HepG2 (cell line): ENCODE measurements at regions not wholly inside any gene's neighbourhood (a gene's known extent, or its start where the extent isn't known, plus 50 kb on each side); places are given as distances from the start of the nearest gene placed in this dataset.
"Not testable (repeated sequence)": the region's sequence is repeated elsewhere in the genome, so short reads cannot be mapped to it uniquely, and the experiment has no call there.

Source experiments
- ATAC-seq: fragments of 200-7000 bp; cut with Tn5 transposase; 3 replicates; pipeline ENCODE4 v1.9.1; 2020; ENCODE audit warnings: mild to moderate bottlenecking, moderate library complexity
- BruUV-seq: library from RNA; stranded (reverse); fragments of 400-500 nt; replicated peaks from 2 replicates; lab custom pipeline; 2021; lab: Mats Ljungman, UMichigan
- CTCF ChIA-PET: fragments of 300-600 bp; formaldehyde crosslinking; extraction: SDS; loops from one replicate; lab custom pipeline; 2021; ENCODE audit warnings: low total read pairs, inconsistent platforms, low intra/inter-chr PET ratio; lab: Yijun Ruan, JAX
- POLR2A ChIA-PET: fragments of 350-600 bp; sonication (Branson Sonifier 250); formaldehyde crosslinking; loops from one replicate; lab custom pipeline; 2020; ENCODE audit warnings: antibody characterized with exemption, inconsistent platforms; lab: Yijun Ruan, JAX
- DNase-seq: peaks from one replicate; pipeline ENCODE4 v3.0.0-alpha.2; 2015; ENCODE audit warnings: low spot score
- FAIRE-seq: peaks from 3 replicates; lab custom pipeline; 2011; peaks lifted over from hg19 to GRCh38; lab: Jason Lieb, UNC
- H2AFZ ChIP-seq: one replicate; pipeline ENCODE4 v1.6.1; 2011; ENCODE audit warnings: low read length, inconsistent platforms
- H3K27ac ChIP-seq: fragments of 300-600 bp; 3 replicates; pipeline ENCODE4 v1.8.0; 2011; ENCODE audit warnings: mixed run types, mild to moderate bottlenecking, mixed read lengths, low read length, inconsistent platforms; ENCODE audit not compliant: insufficient read depth; ENCODE audit errors: extremely low read length
- H3K27me3 ChIP-seq, 2 experiments: fragments of 200-600 bp in 1 of 2; 2 replicates in 1 of 2; 3 replicates in 1 of 2; pipeline versions ENCODE4 v1.6.0 to v1.8.0; 2011; ENCODE audit warnings: low read length in 2 of 2, mild to moderate bottlenecking in 2 of 2, moderate library complexity in 2 of 2, inconsistent platforms in 1 of 2; ENCODE audit not compliant: insufficient read depth in 2 of 2, control insufficient read depth in 1 of 2
- H3K36me3 ChIP-seq, 2 experiments: fragments of 200-600 bp in 1 of 2; replicated peaks in 1 of 2; 2 replicates in 1 of 2; 3 replicates in 1 of 2; pipeline versions ENCODE4 v1.5.1 to v1.8.0; 2011; ENCODE audit warnings: low read length in 2 of 2, inconsistent platforms in 1 of 2; ENCODE audit not compliant: insufficient read depth in 2 of 2, control insufficient read depth in 1 of 2
- H3K4me1 ChIP-seq: 2 replicates; pipeline ENCODE4 v1.5.1; 2012; ENCODE audit warnings: low read length, inconsistent platforms; ENCODE audit not compliant: insufficient read depth
- H3K4me2 ChIP-seq: 2 replicates; pipeline ENCODE4 v1.6.0; 2011; ENCODE audit warnings: low read depth, low read length, inconsistent platforms
- H3K4me3 ChIP-seq, 3 experiments: fragments of 200-600 bp in 1 of 3; sonication (generic), shearing (Covaris generic) in 1 of 3; replicated peaks in 1 of 3; 2 replicates each; pipeline ENCODE4 v1.5.1; 2011 to 2016; ENCODE audit warnings: low read length in 3 of 3, inconsistent platforms in 2 of 3, low read depth in 2 of 3, mild to moderate bottlenecking in 2 of 3, control low read depth in 1 of 3, mixed read lengths in 1 of 3; ENCODE audit not compliant: insufficient read depth in 1 of 3
- H3K79me2 ChIP-seq: one replicate; pipeline ENCODE4 v1.6.1; 2011; ENCODE audit warnings: low read length, inconsistent platforms; ENCODE audit not compliant: insufficient read depth
- H3K9ac ChIP-seq: 2 replicates; pipeline ENCODE4 v1.6.0; 2011; ENCODE audit warnings: mild to moderate bottlenecking, low read depth, low read length, inconsistent platforms; ENCODE audit not compliant: insufficient read depth
- H3K9me3 ChIP-seq: 2 replicates; pipeline ENCODE4 v1.5.1; 2012; ENCODE audit warnings: mild to moderate bottlenecking, low read length
- H4K20me1 ChIP-seq: 2 replicates; pipeline ENCODE4 v1.6.0; 2011; ENCODE audit warnings: inconsistent platforms, mild to moderate bottlenecking, low read length, moderate library complexity; ENCODE audit not compliant: insufficient read depth
- ATF7 ChIP-seq, 2 experiments: fragments of 450-650 bp in 1 of 2; sonication (generic) in 1 of 2; formaldehyde crosslinking in 1 of 2; IDR thresholded peaks; 2 replicates each; pipeline versions ENCODE4 v1.4.0 to v1.6.1; 2016 to 2020; ENCODE audit warnings: antibody characterized with exemption in 1 of 2, mild to moderate bottlenecking in 1 of 2, missing genetic modification reagents in 1 of 2
- CREB1 ChIP-seq, 2 experiments: fragments of 450-650 bp in 1 of 2; IDR thresholded peaks; 2 replicates each; pipeline ENCODE4 v1.6.1; 2016 to 2017; ENCODE audit warnings: control low read depth in 1 of 2, mild to moderate bottlenecking in 1 of 2, missing compliant biosample characterization in 1 of 2, missing genetic modification characterization in 1 of 2
- ERF ChIP-seq: IDR thresholded peaks from 2 replicates; pipeline ENCODE4 v1.6.1; 2018; ENCODE audit warnings: missing biosample characterization, missing genetic modification reagents
- GFI1 ChIP-seq: sonication (generic); formaldehyde crosslinking; IDR thresholded peaks from 2 replicates; pipeline ENCODE4 v1.5.0; 2020; ENCODE audit warnings: missing genetic modification reagents, mild to moderate bottlenecking, borderline replicate concordance
- ZBTB38 ChIP-seq: sonication (generic); formaldehyde crosslinking; IDR thresholded peaks from 2 replicates; pipeline ENCODE4 v1.5.1; 2020; ENCODE audit warnings: mild to moderate bottlenecking, missing genetic modification reagents
- ZNF382 ChIP-seq: sonication (generic); formaldehyde crosslinking; IDR thresholded peaks from 2 replicates; pipeline ENCODE4 v1.5.0; 2020; ENCODE audit warnings: missing genetic modification reagents, mild to moderate bottlenecking, borderline replicate concordance
- WGBS: methylation state at CpG from one replicate; pipeline ENCODE4 v1.1.6; 2017; ENCODE audit warnings: low lambda C conversion rate; 5-methylcytosine and 5-hydroxymethylcytosine counted together
- in situ Hi-C: cut with HindIII; loops from 2 replicates; pipeline ENCODE4 v1.10.0; 2017; ENCODE audit warnings: low pct_unique_long_range_greater_than_20kb; ENCODE audit not compliant: extremely low pct_ligation_motif_present
- intact Hi-C: fragments of 100-400 bp; cut with micrococcal nuclease; formaldehyde crosslinking; loops from one replicate; pipeline ENCODE4 v1.10.0; 2022; ENCODE audit not compliant: unreplicated experiment
- TF ChIP-seq, protein P1 (sequence below): sonication (generic); formaldehyde crosslinking; IDR thresholded peaks from 2 replicates; pipeline ENCODE4 v1.5.0; 2020; ENCODE audit warnings: missing genetic modification reagents
- TF ChIP-seq, protein P2 (sequence below): sonication (generic); formaldehyde crosslinking; IDR thresholded peaks from 2 replicates; pipeline ENCODE4 v1.4.0; 2020; ENCODE audit warnings: mild to moderate bottlenecking, missing genetic modification reagents
- TF ChIP-seq, protein P3 (sequence below), 2 experiments: sonication (generic) in 1 of 2; formaldehyde crosslinking in 1 of 2; IDR thresholded peaks; 2 replicates each; pipeline versions ENCODE4 v1.4.0 to v1.6.1; 2018 to 2020; ENCODE audit warnings: missing genetic modification reagents in 2 of 2, borderline replicate concordance in 1 of 2, low read depth in 1 of 2, mild to moderate bottlenecking in 1 of 2, missing biosample characterization in 1 of 2
- TF ChIP-seq, protein P4 (sequence below): sonication (generic); formaldehyde crosslinking; IDR thresholded peaks from 2 replicates; pipeline ENCODE4 v1.4.0; 2020; ENCODE audit warnings: mild to moderate bottlenecking, missing genetic modification reagents

DNA sequence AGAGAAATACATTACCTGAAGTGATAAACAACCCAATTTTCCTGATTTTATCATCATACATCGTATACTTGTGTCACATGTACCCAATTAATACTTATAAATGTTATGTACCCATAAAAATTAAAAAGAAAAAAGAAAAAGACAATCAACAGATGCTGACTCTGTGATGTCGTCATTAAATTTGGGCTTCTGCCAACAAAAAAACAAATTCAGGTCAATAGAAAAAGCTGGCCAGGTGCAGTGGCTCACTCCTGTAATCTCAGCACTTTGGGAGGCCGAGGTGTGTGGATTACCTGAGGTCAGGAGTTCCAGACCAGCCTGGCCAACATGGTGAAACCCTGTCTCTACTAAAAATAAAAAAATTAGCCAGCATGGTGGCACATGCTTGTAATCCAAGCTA lies 174.4 kb downstream of the ZIC4 start:
- BruUV-seq = not testable (repeated sequence)

DNA sequence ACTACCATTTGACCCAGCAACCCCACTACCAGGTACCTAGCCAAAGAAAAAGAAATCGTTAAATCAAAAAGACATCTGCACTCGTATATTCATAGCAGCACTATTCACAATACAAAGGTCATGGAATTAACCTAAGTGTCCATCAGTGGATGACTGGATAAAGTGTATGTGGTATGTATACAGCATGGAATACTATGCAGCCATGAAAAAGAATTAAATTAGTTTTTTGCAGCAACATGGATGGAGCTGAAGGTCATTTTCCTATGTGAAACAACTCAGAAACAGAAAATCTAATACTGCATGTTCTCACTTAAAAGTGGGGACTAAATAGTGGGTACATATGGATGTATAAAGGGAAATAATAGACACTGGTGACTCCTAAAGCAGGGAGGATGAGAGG lies 175.2 kb downstream of the ZIC4 start:
- no peak overlapping the region for H2AFZ ChIP-seq
- no peaks in the 10 kb centered on the region; a peak in 1 of 5 replicates for H3K27me3 ChIP-seq
- no TSS peak for BruUV-seq
- intact Hi-C loops (no loop called here), in situ Hi-C loops (no loop called here)
- ATAC-seq (no peak), FAIRE-seq (no peak), DNase-seq (no peak)
- no peaks in the 10 kb centered on the region for H4K20me1 ChIP-seq
- CTCF ChIA-PET = no interaction called here
- H3K9me3 ChIP-seq = no peaks in the 10 kb centered on the region
- H3K4me2 ChIP-seq = no peak overlapping the region
- no peaks in the 10 kb centered on the region for H3K79me2 ChIP-seq
- H3K36me3 ChIP-seq = no peaks in the 10 kb centered on the region
- H3K4me1 ChIP-seq = no peaks in the 10 kb centered on the region
- H3K9ac ChIP-seq = no peak overlapping the region
- H3K4me3 ChIP-seq = no peak overlapping the region
- WGBS = 4% methylated on average over 2 of the region's 2 CpGs
- H3K27ac ChIP-seq = no peak overlapping the region
- POLR2A ChIA-PET = no interaction called here
- TF ChIP-seq GFI1 (CRISPR knock-in tag) (no peak), ERF (CRISPR knock-in tag) (no peak), ZBTB38 (CRISPR knock-in tag) (no peak), ZNF382 (CRISPR knock-in tag) (no peak)
- TF ChIP-seq, protein P1, sequence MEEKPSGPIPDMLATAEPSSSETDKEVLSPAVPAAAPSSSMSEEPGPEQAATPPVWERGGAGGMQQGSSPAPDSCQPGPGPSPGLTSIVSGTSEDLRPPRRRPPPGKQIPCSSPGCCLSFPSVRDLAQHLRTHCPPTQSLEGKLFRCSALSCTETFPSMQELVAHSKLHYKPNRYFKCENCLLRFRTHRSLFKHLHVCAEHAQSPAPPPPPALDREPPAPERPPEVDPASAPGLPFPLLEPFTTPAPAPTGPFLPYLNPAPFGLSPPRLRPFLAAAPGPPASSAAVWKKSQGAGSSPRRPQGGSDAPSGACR = no peak
- TF ChIP-seq, protein P2, sequence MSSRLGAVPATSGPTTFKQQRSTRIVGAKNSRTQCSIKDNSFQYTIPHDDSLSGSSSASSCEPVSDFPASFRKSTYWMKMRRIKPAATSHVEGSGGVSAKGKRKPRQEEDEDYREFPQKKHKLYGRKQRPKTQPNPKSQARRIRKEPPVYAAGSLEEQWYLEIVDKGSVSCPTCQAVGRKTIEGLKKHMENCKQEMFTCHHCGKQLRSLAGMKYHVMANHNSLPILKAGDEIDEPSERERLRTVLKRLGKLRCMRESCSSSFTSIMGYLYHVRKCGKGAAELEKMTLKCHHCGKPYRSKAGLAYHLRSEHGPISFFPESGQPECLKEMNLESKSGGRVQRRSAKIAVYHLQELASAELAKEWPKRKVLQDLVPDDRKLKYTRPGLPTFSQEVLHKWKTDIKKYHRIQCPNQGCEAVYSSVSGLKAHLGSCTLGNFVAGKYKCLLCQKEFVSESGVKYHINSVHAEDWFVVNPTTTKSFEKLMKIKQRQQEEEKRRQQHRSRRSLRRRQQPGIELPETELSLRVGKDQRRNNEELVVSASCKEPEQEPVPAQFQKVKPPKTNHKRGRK (CRISPR knock-in tag) = no peak
- TF ChIP-seq, protein P3, sequence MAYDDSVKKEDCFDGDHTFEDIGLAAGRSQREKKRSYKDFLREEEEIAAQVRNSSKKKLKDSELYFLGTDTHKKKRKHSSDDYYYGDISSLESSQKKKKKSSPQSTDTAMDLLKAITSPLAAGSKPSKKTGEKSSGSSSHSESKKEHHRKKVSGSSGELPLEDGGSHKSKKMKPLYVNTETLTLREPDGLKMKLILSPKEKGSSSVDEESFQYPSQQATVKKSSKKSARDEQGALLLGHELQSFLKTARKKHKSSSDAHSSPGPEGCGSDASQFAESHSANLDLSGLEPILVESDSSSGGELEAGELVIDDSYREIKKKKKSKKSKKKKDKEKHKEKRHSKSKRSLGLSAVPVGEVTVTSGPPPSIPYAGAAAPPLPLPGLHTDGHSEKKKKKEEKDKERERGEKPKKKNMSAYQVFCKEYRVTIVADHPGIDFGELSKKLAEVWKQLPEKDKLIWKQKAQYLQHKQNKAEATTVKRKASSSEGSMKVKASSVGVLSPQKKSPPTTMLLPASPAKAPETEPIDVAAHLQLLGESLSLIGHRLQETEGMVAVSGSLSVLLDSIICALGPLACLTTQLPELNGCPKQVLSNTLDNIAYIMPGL (CRISPR knock-in tag; IDR thresholded peaks at IDR 0.05; ENCODE audit: borderline replicate concordance in 1 of 2, low read depth in 1 of 2) = no peak
- TF ChIP-seq, protein P4, sequence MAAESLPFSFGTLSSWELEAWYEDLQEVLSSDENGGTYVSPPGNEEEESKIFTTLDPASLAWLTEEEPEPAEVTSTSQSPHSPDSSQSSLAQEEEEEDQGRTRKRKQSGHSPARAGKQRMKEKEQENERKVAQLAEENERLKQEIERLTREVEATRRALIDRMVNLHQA (CRISPR knock-in tag) = no peak

More for the DNA sequence above, 174.4 kb downstream of the ZIC4 start:
- H2AFZ ChIP-seq; H3K27me3 ChIP-seq; H3K27ac ChIP-seq; H3K36me3 ChIP-seq; H3K79me2 ChIP-seq; CTCF ChIA-PET; H4K20me1 ChIP-seq; ATAC-seq; H3K9me3 ChIP-seq; H3K9ac ChIP-seq; DNase-seq; H3K4me3 ChIP-seq; FAIRE-seq; TF ChIP-seq CREB1, ATF7 (CRISPR knock-in tag; IDR thresholded peaks at IDR 0.05): not testable (repeated sequence)
- 0% methylated on average over 3 of the region's 3 CpGs for WGBS
- TF ChIP-seq CREB1 (IDR thresholded peaks at IDR 0.05) (peak; percentile 29; the same call in 1 of the 2 replicates), ATF7 (IDR thresholded peaks at IDR 0.05) (peak; percentile 53; the same call in 1 of the 2 replicates)
- TF ChIP-seq, all 625 proteins: peak for 2; not testable (repeated sequence) for 623
- intact Hi-C loops, H3K4me2 ChIP-seq, H3K4me1 ChIP-seq, POLR2A ChIA-PET, in situ Hi-C loops: not testable (repeated sequence)
